ENCODE measurements at regions not wholly inside any gene's neighbourhood (a gene's known extent, or its start where the extent isn't known, plus 50 kb on each side); places are given as distances from the start of the nearest gene placed in this dataset.

DNA sequence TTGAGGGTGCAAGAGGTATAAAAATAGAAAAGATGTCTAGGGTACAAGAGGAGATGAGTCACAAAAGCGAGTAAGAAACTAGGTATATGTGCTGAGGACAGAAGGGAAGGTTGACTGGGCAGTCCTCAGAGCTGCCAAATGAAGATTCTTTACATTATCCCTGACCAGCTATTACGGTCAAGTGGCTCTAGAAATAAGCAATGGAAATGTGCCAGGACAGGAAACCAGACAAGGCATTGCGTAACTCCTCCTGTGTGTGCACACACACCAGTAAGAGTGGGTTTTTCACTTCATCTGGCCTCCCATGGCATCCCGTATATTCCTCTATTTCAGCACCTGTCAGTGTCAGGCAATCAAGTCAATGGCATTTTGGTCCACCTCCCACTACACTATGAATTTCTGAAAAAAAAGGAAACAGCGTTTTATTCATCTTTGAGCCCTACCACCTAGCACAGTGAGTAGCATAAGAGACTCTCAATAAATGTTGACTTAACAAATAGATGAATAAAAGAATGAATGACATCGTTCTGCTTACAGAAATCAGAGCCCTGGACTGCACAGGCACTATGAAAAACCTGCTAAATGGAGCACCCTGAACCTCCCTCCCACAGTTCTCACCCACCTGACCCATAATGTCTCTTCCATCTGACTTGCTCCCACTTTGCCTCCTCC is 62.6 kb upstream of the KLF3 start (continued):
- TF ChIP-seq, protein P1, sequence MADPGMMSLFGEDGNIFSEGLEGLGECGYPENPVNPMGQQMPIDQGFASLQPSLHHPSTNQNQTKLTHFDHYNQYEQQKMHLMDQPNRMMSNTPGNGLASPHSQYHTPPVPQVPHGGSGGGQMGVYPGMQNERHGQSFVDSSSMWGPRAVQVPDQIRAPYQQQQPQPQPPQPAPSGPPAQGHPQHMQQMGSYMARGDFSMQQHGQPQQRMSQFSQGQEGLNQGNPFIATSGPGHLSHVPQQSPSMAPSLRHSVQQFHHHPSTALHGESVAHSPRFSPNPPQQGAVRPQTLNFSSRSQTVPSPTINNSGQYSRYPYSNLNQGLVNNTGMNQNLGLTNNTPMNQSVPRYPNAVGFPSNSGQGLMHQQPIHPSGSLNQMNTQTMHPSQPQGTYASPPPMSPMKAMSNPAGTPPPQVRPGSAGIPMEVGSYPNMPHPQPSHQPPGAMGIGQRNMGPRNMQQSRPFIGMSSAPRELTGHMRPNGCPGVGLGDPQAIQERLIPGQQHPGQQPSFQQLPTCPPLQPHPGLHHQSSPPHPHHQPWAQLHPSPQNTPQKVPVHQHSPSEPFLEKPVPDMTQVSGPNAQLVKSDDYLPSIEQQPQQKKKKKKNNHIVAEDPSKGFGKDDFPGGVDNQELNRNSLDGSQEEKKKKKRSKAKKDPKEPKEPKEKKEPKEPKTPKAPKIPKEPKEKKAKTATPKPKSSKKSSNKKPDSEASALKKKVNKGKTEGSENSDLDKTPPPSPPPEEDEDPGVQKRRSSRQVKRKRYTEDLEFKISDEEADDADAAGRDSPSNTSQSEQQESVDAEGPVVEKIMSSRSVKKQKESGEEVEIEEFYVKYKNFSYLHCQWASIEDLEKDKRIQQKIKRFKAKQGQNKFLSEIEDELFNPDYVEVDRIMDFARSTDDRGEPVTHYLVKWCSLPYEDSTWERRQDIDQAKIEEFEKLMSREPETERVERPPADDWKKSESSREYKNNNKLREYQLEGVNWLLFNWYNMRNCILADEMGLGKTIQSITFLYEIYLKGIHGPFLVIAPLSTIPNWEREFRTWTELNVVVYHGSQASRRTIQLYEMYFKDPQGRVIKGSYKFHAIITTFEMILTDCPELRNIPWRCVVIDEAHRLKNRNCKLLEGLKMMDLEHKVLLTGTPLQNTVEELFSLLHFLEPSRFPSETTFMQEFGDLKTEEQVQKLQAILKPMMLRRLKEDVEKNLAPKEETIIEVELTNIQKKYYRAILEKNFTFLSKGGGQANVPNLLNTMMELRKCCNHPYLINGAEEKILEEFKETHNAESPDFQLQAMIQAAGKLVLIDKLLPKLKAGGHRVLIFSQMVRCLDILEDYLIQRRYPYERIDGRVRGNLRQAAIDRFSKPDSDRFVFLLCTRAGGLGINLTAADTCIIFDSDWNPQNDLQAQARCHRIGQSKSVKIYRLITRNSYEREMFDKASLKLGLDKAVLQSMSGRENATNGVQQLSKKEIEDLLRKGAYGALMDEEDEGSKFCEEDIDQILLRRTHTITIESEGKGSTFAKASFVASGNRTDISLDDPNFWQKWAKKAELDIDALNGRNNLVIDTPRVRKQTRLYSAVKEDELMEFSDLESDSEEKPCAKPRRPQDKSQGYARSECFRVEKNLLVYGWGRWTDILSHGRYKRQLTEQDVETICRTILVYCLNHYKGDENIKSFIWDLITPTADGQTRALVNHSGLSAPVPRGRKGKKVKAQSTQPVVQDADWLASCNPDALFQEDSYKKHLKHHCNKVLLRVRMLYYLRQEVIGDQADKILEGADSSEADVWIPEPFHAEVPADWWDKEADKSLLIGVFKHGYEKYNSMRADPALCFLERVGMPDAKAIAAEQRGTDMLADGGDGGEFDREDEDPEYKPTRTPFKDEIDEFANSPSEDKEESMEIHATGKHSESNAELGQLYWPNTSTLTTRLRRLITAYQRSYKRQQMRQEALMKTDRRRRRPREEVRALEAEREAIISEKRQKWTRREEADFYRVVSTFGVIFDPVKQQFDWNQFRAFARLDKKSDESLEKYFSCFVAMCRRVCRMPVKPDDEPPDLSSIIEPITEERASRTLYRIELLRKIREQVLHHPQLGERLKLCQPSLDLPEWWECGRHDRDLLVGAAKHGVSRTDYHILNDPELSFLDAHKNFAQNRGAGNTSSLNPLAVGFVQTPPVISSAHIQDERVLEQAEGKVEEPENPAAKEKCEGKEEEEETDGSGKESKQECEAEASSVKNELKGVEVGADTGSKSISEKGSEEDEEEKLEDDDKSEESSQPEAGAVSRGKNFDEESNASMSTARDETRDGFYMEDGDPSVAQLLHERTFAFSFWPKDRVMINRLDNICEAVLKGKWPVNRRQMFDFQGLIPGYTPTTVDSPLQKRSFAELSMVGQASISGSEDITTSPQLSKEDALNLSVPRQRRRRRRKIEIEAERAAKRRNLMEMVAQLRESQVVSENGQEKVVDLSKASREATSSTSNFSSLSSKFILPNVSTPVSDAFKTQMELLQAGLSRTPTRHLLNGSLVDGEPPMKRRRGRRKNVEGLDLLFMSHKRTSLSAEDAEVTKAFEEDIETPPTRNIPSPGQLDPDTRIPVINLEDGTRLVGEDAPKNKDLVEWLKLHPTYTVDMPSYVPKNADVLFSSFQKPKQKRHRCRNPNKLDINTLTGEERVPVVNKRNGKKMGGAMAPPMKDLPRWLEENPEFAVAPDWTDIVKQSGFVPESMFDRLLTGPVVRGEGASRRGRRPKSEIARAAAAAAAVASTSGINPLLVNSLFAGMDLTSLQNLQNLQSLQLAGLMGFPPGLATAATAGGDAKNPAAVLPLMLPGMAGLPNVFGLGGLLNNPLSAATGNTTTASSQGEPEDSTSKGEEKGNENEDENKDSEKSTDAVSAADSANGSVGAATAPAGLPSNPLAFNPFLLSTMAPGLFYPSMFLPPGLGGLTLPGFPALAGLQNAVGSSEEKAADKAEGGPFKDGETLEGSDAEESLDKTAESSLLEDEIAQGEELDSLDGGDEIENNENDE (IDR thresholded peaks at IDR 0.05; ENCODE audit: insufficient replicate concordance, low read length), result no peak
